HCT116 (cell line): ENCODE measurements at regions not wholly inside any gene's neighbourhood (a gene's known extent, or its start where the extent isn't known, plus 50 kb on each side); places are given as distances from the start of the nearest gene placed in this dataset.

Experiments used
- ATAC-seq: fragments of 200-7000 bp; cut with Tn5 transposase; 2 replicates; pipeline ENCODE4 v1.9.1; 2020; ENCODE audit warnings: mild to moderate bottlenecking, moderate library complexity
- BruUV-seq: library from RNA; stranded (reverse); fragments of 400-500 nt; replicated peaks from 2 replicates; lab custom pipeline; 2021; lab: Mats Ljungman, UMichigan
- CTCF ChIA-PET: fragments of 300-600 bp; sonication (Branson Sonifier 250); formaldehyde crosslinking; loops from one replicate; lab custom pipeline; 2021; ENCODE audit warnings: antibody characterized with exemption; lab: Charles Lee
- POLR2A ChIA-PET: fragments of 300-600, 350-600 bp; sonication (Branson Sonifier 250); formaldehyde crosslinking; loops from one replicate; lab custom pipeline; 2021; ENCODE audit warnings: antibody characterized with exemption; lab: Charles Lee
- RAD21 ChIA-PET, 2 experiments: fragments of 300-600 bp; sonication (Branson Sonifier 250); formaldehyde crosslinking; loops; one replicate each; lab custom pipeline; 2023; ENCODE audit warnings: low total read pairs in 2 of 2; ENCODE audit not compliant: uncharacterized antibody in 2 of 2, unreplicated experiment in 2 of 2, low non-redundant PET in 1 of 2; lab: Charles Lee
- DNase-seq: peaks from one replicate; pipeline ENCODE4 v3.0.0-alpha.2; 2010; ENCODE audit warnings: low read depth, low spot score
- H2AFZ ChIP-seq: fragments of 200-600 bp; shearing (Covaris generic), sonication (generic); 2 replicates; pipeline ENCODE4 v1.6.1; 2017; ENCODE audit warnings: low read depth, mixed run types, mixed read lengths, antibody characterized with exemption, low read length; ENCODE audit not compliant: poor library complexity, severe bottlenecking
- H3K27ac ChIP-seq: 2 replicates; pipeline ENCODE4 v1.5.1; 2012; ENCODE audit warnings: low read depth, low read length
- H3K27me3 ChIP-seq: fragments of 200-600 bp; sonication (generic); 2 replicates; pipeline ENCODE4 v1.6.1; 2016; ENCODE audit warnings: mixed run types, low read length, mixed read lengths; ENCODE audit not compliant: insufficient read depth
- H3K36me3 ChIP-seq, 2 experiments: fragments of 200-500 bp in 1 of 2; fragments of 200-600 bp in 1 of 2; sonication (Bioruptor generic) in 1 of 2; sonication (generic) in 1 of 2; 2 replicates each; pipeline versions ENCODE4 v1.5.1 to v1.6.1; 2014 to 2016; ENCODE audit warnings: low read length in 2 of 2, inconsistent platforms in 1 of 2, mixed read lengths in 1 of 2, mixed run types in 1 of 2; ENCODE audit not compliant: insufficient read depth in 2 of 2, control insufficient read depth in 1 of 2
- H3K4me1 ChIP-seq, 2 experiments: fragments of 200-600 bp in 1 of 2; sonication (generic) in 1 of 2; 2 replicates each; pipeline versions ENCODE4 v1.5.1 to v1.6.1; 2012 to 2017; ENCODE audit warnings: low read length in 2 of 2, inconsistent platforms in 1 of 2, mild to moderate bottlenecking in 1 of 2, mixed read lengths in 1 of 2, mixed run types in 1 of 2, moderate library complexity in 1 of 2; ENCODE audit not compliant: insufficient read depth in 2 of 2, control insufficient read depth in 1 of 2
- H3K4me2 ChIP-seq: fragments of 200-600 bp; sonication (generic); 2 replicates; pipeline ENCODE4 v1.6.1; 2017; ENCODE audit warnings: mixed run types, low read length, mixed read lengths
- H3K4me3 ChIP-seq, 2 experiments: fragments of 200-600 bp in 1 of 2; sonication (generic) in 1 of 2; replicated peaks in 1 of 2; 2 replicates each; pipeline ENCODE4 v1.5.1; 2011 to 2016; ENCODE audit warnings: low read length in 2 of 2, control low read depth in 1 of 2, low read depth in 1 of 2, mild to moderate bottlenecking in 1 of 2, mixed read lengths in 1 of 2, mixed run types in 1 of 2
- H3K79me2 ChIP-seq: fragments of 200-600 bp; sonication (generic); 2 replicates; pipeline ENCODE4 v1.6.1; 2017; ENCODE audit warnings: mild to moderate bottlenecking, mixed run types, low read length, moderate library complexity, mixed read lengths; ENCODE audit not compliant: insufficient read depth
- H3K9ac ChIP-seq: fragments of 200-600 bp; sonication (generic); 2 replicates; pipeline ENCODE4 v1.6.1; 2016; ENCODE audit warnings: low read length, mixed read lengths
- H3K9me2 ChIP-seq: fragments of 200-600 bp; sonication (generic), shearing (Covaris generic); 2 replicates; pipeline ENCODE4 v1.6.1; 2017; ENCODE audit warnings: mixed run types, mild to moderate bottlenecking, moderate library complexity; ENCODE audit not compliant: insufficient read depth
- H3K9me3 ChIP-seq, 2 experiments: fragments of 200-500 bp in 1 of 2; fragments of 200-600 bp in 1 of 2; sonication (Bioruptor generic) in 1 of 2; sonication (generic) in 1 of 2; 2 replicates each; pipeline ENCODE4 v1.6.1; 2014 to 2017; ENCODE audit warnings: low read length in 2 of 2, mixed read lengths in 2 of 2, inconsistent platforms in 1 of 2, low read depth in 1 of 2, mild to moderate bottlenecking in 1 of 2, mixed run types in 1 of 2, moderate library complexity in 1 of 2; ENCODE audit not compliant: control insufficient read depth in 1 of 2, insufficient read depth in 1 of 2
- H4K20me1 ChIP-seq: fragments of 200-600 bp; sonication (generic), shearing (Covaris generic); 2 replicates; pipeline ENCODE4 v1.6.1; 2017; ENCODE audit warnings: mixed run types, mild to moderate bottlenecking, moderate library complexity; ENCODE audit not compliant: insufficient read depth
- CEBPB ChIP-seq: IDR thresholded peaks from 2 replicates; pipeline ENCODE4 v1.6.1; 2012; ENCODE audit warnings: low read depth
- EGR1 ChIP-seq: IDR thresholded peaks from 2 replicates; pipeline ENCODE4 v1.6.1; 2012; ENCODE audit warnings: low read depth
- ELF1 ChIP-seq: IDR thresholded peaks from 2 replicates; pipeline ENCODE4 v1.6.1; 2012; ENCODE audit warnings: low read depth, borderline replicate concordance
- JUND ChIP-seq: IDR thresholded peaks from 2 replicates; pipeline ENCODE4 v1.6.1; 2012
- RAD21 ChIP-seq: IDR thresholded peaks from 2 replicates; pipeline ENCODE4 v1.6.1; 2012; ENCODE audit warnings: low read depth, mild to moderate bottlenecking
- SP1 ChIP-seq: IDR thresholded peaks from 2 replicates; pipeline ENCODE4 v1.6.1; 2012; ENCODE audit warnings: low read depth
- SRF ChIP-seq: IDR thresholded peaks from 2 replicates; pipeline ENCODE4 v1.6.1; 2012; ENCODE audit warnings: low read depth
- TCF7L2 ChIP-seq: IDR thresholded peaks from 2 replicates; pipeline ENCODE4 v1.7.0; 2011; ENCODE audit warnings: borderline replicate concordance, inconsistent platforms; ENCODE audit not compliant: insufficient read depth, insufficient read length; ENCODE audit errors: extremely low read depth
- ZFX ChIP-seq: fragments of 450-650 bp; IDR thresholded peaks from 2 replicates; pipeline ENCODE4 v1.6.1; 2017
- ZNF274 ChIP-seq: fragments of 200-500 bp; sonication (Bioruptor generic); IDR thresholded peaks from 2 replicates; pipeline ENCODE4 v1.6.1; 2014; ENCODE audit warnings: mild to moderate bottlenecking, low read depth, low read length, inconsistent platforms
- intact Hi-C: fragments of 100-400 bp; cut with micrococcal nuclease; formaldehyde crosslinking; loops from 2 replicates; pipeline ENCODE4 v1.10.0; 2022
- TF ChIP-seq, protein P1 (sequence below): IDR thresholded peaks from 2 replicates; pipeline ENCODE4 v1.6.1; 2011; ENCODE audit warnings: mild to moderate bottlenecking, low read length, moderate library complexity; ENCODE audit not compliant: insufficient replicate concordance; ENCODE audit errors: extremely low read depth
- TF ChIP-seq, protein P2 (sequence below): IDR thresholded peaks from 2 replicates; pipeline ENCODE4 v1.6.1; 2012
- TF ChIP-seq, protein P3 (sequence below): IDR thresholded peaks from 2 replicates; pipeline ENCODE4 v1.6.1; 2012; ENCODE audit warnings: low read depth

DNA sequence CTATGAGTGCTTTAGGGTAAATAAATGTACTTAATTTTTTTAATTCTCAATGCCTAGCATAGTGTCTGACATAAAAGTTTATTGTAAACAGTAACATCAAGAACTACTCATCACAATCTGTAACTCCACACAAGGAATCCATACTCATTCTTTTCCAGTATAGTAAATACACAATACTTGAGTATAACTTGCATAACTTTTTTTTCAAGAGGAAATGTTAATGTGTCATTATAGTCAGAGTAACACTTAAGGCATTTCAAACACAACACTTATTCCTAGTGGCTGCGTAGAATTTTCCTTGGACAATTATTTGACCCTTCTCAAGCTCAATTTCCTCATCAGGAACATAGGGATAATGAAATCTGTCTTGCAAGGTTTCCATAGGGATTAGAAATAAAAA is 584.3 kb downstream of the CAAP1 start:
- RAD21 ChIA-PET, result no interaction called here
- POLR2A ChIA-PET, result no interaction called here
- TF ChIP-seq EGR1 (no peak), ELF1 (no peak), CEBPB (no peak)
- Histone ChIP-seq H3K9me2 (no peaks in the 10 kb centered on the region), H3K4me1 (no peaks in the 10 kb centered on the region), H3K9ac (no peak overlapping the region), H3K79me2 (no peaks in the 10 kb centered on the region), H3K27ac (no peak overlapping the region), H2AFZ (no peak overlapping the region), H3K27me3 (no peaks in the 10 kb centered on the region), H3K4me2 (no peak overlapping the region), H3K4me3 (no peak overlapping the region), H4K20me1 (no peaks in the 10 kb centered on the region), H3K9me3 (peaks cover 3 to 4% of the 10 kb centered on the region in 2 experiments; a peak in 2 of 4 replicates), H3K36me3 (no peaks in the 10 kb centered on the region)
- ATAC-seq, result no peak
- BruUV-seq, result no TSS peak
- intact Hi-C loops, result no loop called here
- no peak for DNase-seq
- CTCF ChIA-PET, result no interaction called here

DNA sequence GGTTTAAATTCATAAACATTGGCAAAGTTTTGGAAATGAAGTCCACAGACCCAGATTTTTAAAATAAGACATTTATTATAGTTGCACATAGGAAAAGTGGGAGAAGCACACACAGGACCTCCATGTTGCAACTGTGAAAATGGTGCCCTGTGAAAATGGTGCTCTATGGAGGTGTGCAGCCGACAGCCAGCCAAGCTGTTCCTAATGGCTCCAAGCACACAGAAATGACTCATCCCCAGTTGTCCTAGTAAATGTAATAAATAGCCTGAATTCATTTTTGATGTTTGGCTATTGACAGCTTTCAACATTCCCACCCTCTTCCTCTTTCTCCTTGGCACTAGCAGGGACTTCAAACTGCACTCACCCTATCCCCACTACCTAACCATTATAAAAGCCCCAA is 590.9 kb downstream of the CAAP1 start:
- Histone ChIP-seq H3K9me3 (peaks cover 0 to 3% of the 10 kb centered on the region in 2 experiments; a peak in 1 of 4 replicates), H3K36me3 (no peaks in the 10 kb centered on the region), H3K9me2 (no peaks in the 10 kb centered on the region), H2AFZ (no peak overlapping the region), H3K27me3 (no peaks in the 10 kb centered on the region), H3K4me2 (no peak overlapping the region), H3K9ac (no peak overlapping the region), H4K20me1 (no peaks in the 10 kb centered on the region), H3K4me3 (no peak overlapping the region), H3K79me2 (no peaks in the 10 kb centered on the region), H3K4me1 (no peaks in the 10 kb centered on the region), H3K27ac (no peak overlapping the region)
- DNase-seq (no peak), ATAC-seq (no peak)
- RAD21 ChIA-PET, result no interaction called here
- intact Hi-C loops, result no loop called here
- CTCF ChIA-PET, result no interaction called here
- no TSS peak for BruUV-seq
- TF ChIP-seq ZFX (no peak), SP1 (no peak), SRF (no peak), CEBPB (no peak), ZNF274 (no peak), RAD21 (no peak), JUND (no peak), TCF7L2 (no peak)
- TF ChIP-seq, protein P1, sequence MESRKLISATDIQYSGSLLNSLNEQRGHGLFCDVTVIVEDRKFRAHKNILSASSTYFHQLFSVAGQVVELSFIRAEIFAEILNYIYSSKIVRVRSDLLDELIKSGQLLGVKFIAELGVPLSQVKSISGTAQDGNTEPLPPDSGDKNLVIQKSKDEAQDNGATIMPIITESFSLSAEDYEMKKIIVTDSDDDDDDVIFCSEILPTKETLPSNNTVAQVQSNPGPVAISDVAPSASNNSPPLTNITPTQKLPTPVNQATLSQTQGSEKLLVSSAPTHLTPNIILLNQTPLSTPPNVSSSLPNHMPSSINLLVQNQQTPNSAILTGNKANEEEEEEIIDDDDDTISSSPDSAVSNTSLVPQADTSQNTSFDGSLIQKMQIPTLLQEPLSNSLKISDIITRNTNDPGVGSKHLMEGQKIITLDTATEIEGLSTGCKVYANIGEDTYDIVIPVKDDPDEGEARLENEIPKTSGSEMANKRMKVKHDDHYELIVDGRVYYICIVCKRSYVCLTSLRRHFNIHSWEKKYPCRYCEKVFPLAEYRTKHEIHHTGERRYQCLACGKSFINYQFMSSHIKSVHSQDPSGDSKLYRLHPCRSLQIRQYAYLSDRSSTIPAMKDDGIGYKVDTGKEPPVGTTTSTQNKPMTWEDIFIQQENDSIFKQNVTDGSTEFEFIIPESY, result no peak
- TF ChIP-seq, protein P2, sequence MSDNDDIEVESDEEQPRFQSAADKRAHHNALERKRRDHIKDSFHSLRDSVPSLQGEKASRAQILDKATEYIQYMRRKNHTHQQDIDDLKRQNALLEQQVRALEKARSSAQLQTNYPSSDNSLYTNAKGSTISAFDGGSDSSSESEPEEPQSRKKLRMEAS, result no peak
- TF ChIP-seq, protein P3, sequence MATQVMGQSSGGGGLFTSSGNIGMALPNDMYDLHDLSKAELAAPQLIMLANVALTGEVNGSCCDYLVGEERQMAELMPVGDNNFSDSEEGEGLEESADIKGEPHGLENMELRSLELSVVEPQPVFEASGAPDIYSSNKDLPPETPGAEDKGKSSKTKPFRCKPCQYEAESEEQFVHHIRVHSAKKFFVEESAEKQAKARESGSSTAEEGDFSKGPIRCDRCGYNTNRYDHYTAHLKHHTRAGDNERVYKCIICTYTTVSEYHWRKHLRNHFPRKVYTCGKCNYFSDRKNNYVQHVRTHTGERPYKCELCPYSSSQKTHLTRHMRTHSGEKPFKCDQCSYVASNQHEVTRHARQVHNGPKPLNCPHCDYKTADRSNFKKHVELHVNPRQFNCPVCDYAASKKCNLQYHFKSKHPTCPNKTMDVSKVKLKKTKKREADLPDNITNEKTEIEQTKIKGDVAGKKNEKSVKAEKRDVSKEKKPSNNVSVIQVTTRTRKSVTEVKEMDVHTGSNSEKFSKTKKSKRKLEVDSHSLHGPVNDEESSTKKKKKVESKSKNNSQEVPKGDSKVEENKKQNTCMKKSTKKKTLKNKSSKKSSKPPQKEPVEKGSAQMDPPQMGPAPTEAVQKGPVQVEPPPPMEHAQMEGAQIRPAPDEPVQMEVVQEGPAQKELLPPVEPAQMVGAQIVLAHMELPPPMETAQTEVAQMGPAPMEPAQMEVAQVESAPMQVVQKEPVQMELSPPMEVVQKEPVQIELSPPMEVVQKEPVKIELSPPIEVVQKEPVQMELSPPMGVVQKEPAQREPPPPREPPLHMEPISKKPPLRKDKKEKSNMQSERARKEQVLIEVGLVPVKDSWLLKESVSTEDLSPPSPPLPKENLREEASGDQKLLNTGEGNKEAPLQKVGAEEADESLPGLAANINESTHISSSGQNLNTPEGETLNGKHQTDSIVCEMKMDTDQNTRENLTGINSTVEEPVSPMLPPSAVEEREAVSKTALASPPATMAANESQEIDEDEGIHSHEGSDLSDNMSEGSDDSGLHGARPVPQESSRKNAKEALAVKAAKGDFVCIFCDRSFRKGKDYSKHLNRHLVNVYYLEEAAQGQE, result no peak
- POLR2A ChIA-PET, result no interaction called here
